ENCODE measurements at regions not wholly inside any gene's neighbourhood (a gene's known extent, or its start where the extent isn't known, plus 50 kb on each side); places are given as distances from the start of the nearest gene placed in this dataset.

DNA sequence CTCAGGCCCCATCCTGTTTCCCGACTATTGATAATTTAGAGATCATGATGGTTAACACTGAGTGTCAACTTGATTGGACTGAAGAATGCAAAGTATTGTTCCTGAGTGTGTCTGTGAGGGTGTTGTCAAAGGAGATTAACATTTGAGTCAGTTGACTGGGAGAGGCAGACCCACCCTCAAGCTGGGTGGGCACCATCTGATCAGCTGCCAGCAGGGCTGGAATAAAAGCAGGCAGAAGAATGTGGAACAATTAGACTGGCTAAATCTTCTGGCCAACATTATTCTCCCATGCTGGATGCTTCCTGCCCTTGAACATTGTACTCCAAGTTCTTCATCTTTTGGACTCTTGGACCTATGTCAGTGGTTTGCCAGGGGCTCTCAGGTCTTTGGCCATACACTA, 1170.0 kb upstream of the CNTN5 start:
- TF ChIP-seq EZH2 (IDR thresholded peaks at IDR 0.05; ENCODE audit: low read length): no peak
- TF ChIP-seq, protein P1, sequence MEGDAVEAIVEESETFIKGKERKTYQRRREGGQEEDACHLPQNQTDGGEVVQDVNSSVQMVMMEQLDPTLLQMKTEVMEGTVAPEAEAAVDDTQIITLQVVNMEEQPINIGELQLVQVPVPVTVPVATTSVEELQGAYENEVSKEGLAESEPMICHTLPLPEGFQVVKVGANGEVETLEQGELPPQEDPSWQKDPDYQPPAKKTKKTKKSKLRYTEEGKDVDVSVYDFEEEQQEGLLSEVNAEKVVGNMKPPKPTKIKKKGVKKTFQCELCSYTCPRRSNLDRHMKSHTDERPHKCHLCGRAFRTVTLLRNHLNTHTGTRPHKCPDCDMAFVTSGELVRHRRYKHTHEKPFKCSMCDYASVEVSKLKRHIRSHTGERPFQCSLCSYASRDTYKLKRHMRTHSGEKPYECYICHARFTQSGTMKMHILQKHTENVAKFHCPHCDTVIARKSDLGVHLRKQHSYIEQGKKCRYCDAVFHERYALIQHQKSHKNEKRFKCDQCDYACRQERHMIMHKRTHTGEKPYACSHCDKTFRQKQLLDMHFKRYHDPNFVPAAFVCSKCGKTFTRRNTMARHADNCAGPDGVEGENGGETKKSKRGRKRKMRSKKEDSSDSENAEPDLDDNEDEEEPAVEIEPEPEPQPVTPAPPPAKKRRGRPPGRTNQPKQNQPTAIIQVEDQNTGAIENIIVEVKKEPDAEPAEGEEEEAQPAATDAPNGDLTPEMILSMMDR (optimal IDR thresholded peaks at IDR 0.05 in 1 of 3, IDR thresholded peaks at IDR 0.05 in 1 of 3, conservative IDR thresholded peaks at IDR 0.05 in 1 of 3; ENCODE audit: extremely low read depth in 1 of 3, insufficient read depth in 2 of 3, low read length in 3 of 3): no peak
